VCaP (cell line): ENCODE measurements at regions not wholly inside any gene's neighbourhood (a gene's known extent, or its start where the extent isn't known, plus 50 kb on each side); places are given as distances from the start of the nearest gene placed in this dataset.
A peak's percentile ranks its signal among the peaks of the same experiment; 100 is the strongest.

ENCODE experiments used
- H3K27ac ChIP-seq: fragments of 450-650 bp; 2 replicates; pipeline ENCODE4 v1.5.1; 2017
- CTCF ChIP-seq: fragments of 450-650 bp; conservative IDR thresholded peaks from 2 replicates; pipeline ENCODE4 v1.5.1; 2017; ENCODE audit warnings: mild to moderate bottlenecking, moderate library complexity

DNA sequence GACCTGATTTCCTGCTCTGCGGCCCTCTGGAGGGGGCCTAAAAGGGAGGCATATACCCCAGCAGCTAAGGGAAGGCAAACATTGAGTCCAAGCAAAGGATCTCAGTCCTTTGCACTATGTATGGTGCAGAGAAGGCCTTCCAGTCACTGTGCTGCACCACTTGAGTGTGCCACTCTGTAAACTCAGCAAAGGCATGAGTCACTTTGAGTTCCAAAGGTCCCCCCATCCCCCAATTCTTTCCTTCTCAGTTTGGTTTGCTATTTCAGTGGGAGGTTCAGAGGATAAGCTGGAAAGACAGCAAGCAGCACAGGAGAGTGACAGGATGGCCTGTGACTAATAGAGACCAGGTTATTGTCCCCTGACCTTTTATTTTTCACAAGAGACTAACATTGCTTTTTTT, 131.3 kb downstream of the FHDC1 start:
- TF ChIP-seq CTCF: no peak

DNA sequence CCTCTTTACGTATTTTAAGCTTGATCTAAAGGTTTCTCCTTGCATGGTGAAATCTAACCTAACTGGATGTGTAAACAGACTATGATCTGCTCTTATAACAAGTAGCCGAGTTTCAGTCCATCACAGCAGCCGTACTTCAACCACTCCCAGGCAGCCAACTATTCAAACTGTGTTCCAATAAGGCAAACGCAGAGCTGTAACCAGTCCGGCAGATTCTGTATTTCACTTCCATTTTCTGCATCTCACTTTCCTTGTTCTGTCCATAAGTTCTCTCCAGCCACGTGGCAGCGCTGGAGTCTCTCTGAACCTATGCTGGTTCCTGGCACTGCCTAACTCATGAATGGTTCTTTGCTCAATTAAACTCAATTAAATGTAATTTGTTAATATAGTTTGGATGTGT, 132.6 kb downstream of the FHDC1 start:
- TF ChIP-seq CTCF: no peak
- no peak overlapping the region for H3K27ac ChIP-seq

More for the DNA sequence above, 131.3 kb downstream of the FHDC1 start:
- H3K27ac ChIP-seq: peak overlapping the region; percentile 99

DNA sequence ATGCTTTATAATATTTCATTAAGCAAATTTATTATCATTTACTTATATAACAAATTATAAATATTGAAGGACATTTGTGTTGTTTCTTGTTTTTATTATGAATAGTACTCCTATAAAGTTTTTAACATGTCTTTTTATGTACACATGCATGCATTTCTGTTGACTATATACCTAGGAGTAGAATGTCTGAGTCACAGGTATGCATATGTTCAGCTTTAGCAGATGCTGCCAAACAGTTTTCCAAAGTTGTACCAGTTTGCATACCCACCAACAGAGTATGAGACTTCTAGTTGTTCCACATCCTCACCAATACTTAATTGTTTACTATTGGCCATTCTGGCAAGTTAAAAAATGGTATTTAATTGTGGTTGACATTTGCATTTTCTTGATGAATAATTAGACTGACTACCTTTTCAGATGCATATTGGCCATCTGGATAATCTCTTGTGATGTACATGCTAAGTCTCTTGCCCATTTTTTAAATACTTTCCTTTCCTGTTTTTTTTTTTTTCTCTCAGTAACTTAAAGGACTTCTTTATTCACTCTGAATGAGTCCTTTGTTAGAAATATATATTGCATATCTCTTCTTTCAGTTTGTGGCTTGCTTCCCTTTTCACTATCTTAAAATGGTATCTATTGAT, 132.2 kb upstream of the TRIM2 start:
- no peak overlapping the region for H3K27ac ChIP-seq
- no peak for TF ChIP-seq CTCF

- no peak for TF ChIP-seq CTCF
- no peak overlapping the region for H3K27ac ChIP-seq
These were observed 131.6 kb upstream of the TRIM2 start for GRCh38 chr4:153072661-153073060.

DNA sequence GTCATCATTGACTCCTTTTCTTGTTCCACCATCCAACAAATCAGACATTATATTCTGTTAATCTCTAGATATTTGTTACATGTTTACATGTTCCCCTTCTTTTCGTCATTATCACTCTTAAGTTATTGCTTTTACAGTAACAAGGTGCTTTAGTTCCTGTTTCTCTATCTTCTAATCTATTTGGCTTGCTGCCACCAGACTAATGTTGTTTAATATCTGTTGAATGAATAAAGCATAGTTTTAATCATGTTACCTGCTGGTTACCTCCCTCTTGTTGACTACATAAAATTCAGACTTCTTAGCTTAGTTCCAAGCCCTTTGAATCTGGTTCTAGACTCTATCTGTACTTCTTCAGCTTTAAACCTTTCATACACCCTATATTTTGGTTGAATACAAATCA, 129.8 kb upstream of the TRIM2 start:
- TF ChIP-seq CTCF: no peak

GRCh38 chr4:153074936-153075630, 129.2 kb upstream of the TRIM2 start:
- no peak for TF ChIP-seq CTCF
- H3K27ac ChIP-seq: peak overlapping the region; percentile 9; the same call in 1 of the 2 replicates

More for the DNA sequence above, 129.8 kb upstream of the TRIM2 start:
- peak overlapping the region; percentile 9; the same call in 1 of the 2 replicates for H3K27ac ChIP-seq

DNA sequence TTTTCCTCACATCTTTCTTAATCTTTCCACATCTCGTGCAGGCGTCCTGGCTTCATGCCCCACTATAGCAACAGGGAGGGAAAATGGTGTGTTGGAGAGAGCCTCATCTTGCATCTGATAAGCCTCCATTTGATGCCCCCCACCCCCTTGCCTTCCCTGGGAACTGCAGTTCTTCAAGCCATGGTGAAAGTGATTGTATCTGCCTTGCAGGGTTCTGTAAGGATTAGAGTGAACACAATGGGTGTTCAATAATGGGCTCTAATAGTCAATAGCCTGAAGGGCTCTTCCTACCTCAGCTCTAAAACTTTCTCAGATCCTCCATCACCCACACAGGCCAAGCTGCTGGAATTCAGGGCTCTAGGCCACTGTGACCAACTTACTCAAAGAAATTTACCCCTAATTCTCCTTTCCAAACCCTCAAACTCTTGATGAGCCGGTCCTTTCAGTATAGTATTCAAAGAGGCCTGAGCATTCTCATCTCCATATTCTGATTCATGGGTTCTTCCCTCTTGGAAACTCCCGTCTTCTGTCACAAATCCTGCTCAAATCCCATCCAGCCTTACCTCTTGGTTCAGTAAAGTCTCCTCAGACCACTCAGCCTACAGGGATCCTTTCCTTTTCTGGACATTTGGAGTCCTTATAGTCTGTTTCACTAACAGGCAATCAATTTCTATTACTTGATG, 128.3 kb upstream of the TRIM2 start:
- no peak overlapping the region for H3K27ac ChIP-seq
- no peak for TF ChIP-seq CTCF
